GM18858 (cell line): ENCODE measurements at regions not wholly inside any gene's neighbourhood (a gene's known extent, or its start where the extent isn't known, plus 50 kb on each side); places are given as distances from the start of the nearest gene placed in this dataset.
A peak's percentile ranks its signal among the peaks of the same experiment; 100 is the strongest.
"Not testable (repeated sequence)": the region's sequence is repeated elsewhere in the genome, so short reads cannot be mapped to it uniquely, and the experiment has no call there.

Experiments used
- ATAC-seq: cut with Tn5 transposase; IDR thresholded peaks from one replicate; pipeline ENCODE4 v1.9.1; 2021; ENCODE audit not compliant: unreplicated experiment

DNA sequence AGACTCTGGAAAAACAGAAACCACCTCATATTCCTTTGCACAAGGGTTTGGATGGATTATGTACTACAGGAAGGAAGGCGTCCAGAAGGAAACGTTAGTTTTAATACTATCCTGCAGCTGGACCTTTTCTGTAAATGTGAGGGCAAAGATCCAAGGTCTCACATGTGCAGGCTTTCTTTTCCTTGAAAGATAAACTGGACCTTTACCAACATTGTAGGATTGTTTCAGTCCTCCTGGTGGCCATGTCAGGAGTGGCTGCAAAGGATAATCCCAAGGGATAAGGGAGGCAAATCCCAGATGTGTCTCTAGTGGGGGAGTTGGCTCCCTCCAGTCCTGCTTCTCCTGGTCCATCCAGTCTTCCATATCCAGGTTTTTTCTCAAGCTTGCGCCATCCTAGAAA is 397.5 kb downstream of the HTR1A start:
- ATAC-seq, result no peak

DNA sequence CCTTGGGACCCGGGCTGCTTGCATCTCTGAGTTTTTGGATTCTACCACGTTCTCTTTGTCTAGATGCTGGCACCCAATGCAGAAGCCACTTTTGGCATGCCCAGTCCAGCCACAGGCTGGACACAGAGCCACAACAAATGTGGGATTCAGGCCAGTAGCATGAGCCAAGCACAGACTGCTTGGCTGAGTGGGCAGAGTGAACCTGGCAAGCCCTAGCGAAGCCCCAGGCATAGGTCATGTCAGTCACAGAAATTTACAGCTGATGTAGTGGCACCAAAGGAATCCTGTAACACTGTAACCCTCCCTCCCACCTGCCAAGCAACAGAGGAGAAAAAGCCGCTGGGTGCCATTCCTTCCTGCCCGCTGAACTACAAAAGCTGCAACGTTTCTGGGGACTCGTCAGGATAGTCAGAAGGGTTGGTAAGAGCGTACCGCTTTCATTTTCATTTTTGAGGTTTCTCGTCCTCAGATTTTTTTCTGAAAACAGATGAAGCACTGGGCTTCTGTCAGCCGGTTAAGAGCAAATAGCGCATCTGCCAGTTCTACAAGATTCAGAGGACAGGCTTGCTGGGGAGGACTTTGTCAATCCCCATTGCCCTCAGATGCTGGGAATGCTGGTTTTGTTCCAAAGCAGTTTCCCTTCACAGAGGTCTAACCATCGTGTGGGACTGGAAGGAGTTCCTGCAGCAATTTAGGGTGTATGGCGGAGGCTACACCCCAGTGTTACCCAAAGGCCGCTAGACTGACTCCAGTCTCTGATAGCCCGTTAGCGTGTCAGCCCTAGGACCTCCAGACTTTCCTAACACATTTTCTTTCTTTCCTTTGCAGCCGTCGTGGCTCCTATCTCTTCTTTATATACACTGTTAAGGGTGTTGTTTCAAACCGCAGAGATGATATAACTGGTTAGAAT is 399.0 kb downstream of the HTR1A start:
- no peak for ATAC-seq

DNA sequence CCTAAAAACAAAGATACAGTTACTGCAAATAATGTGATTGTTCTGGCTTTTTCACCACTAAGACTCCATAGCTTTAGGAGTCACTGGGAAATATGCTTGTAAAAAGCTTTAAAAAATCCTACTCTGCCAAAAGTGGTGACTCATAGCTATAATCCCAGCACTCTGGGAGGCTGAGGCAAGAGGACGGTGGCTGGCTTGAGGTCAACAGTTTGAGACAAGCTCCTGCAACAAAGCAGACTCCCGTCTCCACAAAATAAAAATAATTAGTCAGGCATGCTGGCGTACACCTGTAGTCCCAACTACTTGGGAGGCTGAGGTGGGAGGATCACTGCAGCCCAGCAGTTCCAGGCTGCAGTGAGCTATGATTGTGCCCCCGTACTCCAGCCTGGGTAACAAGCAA is 406.4 kb downstream of the HTR1A start:
- no peak for ATAC-seq

DNA sequence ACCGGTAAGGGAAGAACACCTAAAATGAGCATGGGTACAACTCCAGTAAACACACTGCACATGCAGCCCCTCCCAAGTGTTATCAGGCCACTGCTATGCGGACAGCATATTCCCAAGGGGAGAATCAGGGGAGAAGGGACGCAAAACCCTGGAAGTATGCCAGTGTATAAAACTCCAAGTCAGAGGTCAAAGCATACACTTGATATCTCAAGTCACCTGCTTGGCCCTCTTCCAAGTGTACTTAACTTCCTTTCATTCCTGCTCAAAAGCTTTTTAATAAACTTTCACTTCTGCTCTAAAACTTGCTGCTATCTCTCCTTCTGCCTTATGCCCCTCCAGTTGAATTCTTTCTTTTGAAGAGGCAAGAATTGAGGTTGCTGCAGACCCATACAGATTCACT is 408.1 kb downstream of the HTR1A start:
- ATAC-seq, result no peak

DNA sequence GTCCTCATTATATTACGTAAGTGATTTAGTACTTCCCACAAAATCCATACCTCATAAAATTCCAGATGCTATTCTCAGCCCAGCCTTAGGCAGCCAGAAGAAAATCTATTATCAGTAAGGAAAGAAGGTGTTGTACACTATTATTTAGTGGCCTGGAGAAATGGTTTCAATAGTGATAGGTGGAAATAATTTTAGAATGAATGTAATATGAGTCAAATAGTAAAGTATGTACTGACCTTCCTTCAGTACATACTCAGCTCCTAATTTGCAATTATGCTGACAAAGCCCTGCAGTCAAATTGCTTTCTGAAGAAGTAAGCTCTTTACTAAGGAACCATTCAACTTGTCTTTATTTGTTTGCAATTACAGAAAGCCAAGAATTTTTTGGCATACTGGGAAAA is 409.2 kb downstream of the HTR1A start:
- ATAC-seq, result no peak

DNA sequence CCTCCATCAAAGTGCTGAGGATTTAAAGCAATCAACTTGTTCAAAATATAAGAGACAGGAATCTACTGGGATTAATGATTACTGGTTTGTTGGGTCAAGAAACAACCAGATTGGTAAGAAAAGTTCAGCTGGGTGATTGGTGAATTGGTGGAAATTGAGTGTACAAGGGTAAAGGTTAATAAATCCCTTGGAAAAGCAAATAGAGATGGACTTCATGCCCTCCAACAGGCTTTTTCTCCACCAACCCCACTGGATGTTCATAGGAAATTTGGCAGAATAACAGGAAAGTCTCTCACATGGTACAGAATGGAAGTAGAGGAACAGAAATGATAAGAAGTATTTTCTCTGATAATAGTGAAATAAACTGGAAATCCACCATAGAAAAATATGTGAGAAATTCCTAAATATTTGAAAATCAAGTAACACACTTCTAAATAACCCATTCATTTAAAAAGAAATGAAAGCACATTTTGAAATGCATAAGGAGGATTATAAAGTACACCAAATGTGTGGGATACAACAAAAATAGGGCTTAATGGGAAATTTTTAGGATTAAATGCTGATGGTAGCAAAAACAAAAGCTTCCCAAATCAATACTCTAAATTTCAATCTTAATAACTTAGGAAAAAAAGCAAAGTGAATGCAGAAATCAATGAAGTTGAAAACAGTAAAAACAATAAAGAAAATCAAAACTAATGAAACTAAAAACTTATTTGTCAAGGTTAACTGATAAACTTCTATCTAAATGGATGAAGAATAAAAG is 426.2 kb downstream of the HTR1A start:
- ATAC-seq, result no peak

DNA sequence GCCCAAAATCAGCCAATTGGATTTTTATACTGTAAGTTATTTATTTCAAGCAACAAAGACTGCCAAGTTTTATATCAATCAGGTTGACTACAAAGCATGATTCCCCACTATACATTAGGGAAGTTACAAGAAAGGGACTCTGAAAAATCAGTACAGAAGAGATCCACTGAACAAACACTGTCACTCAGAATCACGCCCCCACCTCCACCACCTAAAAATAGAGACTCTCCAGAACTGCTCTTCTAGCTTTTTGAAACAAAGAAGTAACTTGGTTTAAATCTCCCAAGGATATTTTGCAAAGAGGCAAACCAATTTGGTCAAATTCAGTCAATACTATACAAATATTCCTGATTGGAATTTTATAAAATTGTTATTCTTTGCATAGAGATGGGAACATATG is 438.0 kb downstream of the HTR1A start:
- ATAC-seq, result no peak

DNA sequence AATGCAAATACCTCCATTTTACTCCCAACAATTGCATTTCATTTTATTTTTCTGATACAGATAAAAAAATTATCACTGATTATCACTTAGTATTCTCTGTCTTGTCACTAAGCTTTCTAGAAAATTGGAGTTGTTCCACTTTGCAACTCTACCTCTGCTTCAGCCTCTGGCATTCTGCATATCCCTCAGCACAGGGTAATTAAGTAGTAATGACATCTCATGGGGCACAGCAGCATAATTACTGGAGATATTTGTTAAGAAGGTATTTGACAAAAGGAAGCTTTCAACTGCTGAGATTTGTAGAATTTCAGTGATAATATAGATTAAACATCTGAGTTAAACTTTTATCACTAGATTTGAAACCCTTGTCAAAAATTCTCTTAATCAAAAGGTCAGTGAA is 446.2 kb downstream of the HTR1A start:
- ATAC-seq, result no peak

DNA sequence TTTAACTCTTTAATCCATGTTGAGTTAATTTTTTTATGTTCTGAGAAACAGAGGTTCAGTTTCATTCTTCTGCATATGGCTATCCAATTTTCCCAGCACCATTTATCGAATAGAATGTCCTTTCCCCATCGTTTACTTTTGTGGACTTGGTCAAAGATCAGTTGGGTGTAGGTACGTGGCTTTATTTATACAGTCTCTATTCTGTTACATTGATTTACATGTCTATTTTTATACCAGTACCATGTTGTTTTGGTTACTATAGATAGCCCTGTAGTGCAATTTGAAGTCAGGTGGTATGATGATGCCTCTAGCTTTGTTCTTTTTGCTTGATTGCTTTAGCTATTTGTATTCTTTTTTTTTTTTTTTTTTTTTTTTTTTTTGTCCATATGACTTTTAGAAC is 462.0 kb downstream of the HTR1A start:
- no peak for ATAC-seq

DNA sequence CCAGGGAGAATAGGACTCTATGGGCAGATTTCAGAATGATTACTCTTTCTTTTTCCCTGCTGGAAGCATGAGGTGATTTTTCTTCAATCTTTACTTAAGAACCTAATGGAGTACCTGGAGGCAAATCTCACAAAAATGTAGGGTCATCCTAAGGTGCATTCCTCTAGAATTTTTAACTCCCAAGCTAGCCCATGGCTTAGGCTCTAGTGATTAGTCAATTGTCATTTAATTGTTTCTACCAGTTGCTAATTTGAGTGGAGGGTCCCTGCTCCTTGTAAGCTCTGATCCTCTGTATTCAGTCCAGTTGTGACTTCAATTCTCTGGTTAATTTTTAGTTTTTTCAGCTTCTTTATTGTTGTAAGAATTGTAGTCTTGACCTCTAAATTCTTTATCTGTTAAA is 467.0 kb downstream of the HTR1A start:
- ATAC-seq, result no peak

DNA sequence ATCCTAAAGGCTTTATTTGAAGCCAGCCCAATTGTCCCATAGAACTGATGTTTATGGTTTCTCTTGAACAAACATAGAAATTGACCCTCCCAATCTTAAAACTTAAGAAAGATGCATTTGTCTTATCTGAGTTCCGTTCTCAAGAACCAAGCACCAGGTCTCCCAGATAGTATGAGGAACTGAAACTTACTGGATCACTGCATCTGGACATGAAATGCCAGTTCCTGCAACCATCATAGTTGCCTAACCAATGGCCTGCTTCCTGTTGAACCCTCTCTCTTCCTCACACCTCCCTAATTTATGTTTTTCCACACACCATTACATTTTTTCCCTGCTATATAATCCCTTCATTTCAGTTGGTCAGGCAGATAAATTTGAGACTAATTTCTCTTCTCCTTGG is 478.9 kb downstream of the HTR1A start:
- no peak for ATAC-seq

DNA sequence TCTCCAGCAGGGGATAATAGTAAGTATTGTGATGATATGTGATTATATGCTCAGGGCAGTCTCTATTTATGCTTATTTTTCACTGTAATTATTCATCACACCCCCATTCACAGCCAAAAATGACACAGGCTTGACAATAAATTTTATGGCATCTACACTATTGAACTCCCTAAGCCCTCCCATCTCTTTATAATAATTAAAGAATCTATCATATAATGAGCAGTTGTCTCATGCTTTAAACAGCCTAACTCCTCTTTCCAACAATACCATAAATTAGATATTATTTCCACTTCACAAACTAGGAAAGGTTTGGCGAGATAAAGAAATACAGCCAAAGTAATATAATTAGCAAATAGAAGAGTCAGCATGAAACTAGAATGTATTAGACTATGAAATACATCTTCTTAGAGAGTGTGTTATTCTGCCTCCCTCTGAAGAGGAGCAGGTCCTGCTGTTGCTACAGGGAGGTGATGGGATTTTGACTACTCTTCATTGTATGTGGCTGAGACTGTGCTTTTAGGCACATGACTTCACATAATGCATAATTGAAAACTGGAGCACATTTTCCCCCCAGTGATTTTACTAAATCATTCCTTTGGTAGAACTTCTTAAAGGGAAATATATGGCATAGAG is 488.8 kb downstream of the HTR1A start:
- no peak for ATAC-seq

DNA sequence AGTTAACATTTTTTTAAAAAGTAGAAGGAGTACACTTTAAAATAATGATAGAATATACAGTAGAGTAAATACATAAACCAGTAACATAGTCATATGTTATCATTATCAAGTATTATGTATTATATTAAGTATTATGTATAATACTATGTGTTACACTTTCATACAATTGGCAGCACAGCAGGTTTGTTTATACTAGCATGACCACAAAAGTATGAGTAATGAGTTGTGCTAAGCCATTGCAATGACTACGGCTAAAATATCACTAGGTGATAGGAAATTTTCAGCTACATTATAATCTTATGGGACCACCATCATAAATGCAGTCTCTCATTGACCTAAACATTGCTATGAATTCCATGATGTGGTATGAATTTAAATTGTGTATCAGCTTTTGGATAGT is 506.0 kb downstream of the HTR1A start:
- no peak for ATAC-seq

DNA sequence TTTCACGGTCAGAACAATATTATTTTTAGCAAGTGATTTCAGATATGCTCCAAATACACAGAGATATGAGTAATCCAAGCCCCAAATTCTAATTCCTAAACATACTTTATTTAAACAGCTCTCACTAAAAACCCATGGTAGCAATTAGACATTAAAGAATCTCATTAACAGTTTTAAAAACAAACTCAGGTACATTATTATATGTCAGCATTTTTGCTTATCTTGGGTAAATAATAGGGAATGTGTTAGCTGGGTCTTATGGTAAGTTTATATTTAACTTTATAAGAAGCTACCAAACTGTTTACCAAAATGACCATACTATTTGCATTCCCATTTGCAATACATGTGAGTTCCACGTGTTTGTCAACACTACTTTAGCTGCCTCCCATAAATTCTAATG is 511.1 kb downstream of the HTR1A start:
- no peak for ATAC-seq

DNA sequence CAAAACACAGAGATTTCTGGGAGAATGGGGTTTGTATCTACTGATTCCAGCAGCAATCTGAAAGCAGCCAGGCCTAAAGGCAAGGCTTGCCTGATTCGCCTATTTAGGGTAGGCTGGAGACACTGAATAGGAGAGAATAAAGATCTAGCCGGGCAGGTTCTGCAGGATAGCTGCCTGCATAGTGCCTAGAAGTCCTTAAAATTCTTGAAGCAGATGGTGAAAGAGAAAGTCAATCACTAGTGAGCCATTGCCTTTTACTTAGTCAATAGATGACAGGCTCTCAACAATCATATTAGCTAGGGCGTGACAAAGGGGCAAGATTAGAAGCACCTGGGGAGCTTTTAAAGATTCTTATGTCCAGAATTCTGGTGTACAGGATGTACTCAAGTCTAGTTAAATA is 522.7 kb downstream of the HTR1A start:
- no peak for ATAC-seq

DNA sequence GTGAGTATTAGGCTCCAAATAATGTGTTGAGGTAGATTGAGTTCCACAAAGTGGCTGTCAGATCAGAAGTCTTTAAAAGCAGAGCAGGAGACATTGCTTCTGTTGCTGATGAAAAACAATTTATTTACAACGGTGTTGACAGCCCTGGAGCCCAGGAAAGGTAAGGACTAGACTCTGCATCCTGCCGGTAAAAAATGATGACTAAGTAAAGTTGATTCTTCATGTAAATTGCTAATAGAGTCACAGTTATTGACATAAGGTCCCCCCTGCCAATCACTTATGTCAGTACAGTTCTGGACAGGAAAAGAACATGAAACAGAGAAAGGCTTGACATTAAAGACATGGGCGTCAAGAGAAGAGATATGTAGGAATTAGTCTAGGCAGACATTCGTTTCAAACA is 552.5 kb downstream of the HTR1A start:
- ATAC-seq, result no peak

DNA sequence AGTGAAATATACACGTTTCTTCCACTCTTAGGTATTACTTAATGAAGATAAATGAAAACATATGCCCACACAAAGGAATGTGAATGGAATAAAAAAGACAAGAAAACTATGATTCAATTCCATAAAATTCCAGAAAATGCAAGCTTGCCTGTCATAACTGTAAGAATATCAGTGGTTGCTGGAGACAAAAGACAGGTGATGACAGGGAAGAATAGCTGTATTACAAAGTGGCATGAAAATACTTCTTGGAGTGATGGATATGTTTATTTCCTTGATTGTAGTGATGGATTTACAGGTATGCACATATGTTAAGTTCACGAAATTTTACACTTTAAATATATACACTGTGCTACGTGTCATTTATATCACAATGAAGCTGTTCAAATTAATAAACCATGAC is 553.3 kb downstream of the HTR1A start:
- no peak for ATAC-seq

DNA sequence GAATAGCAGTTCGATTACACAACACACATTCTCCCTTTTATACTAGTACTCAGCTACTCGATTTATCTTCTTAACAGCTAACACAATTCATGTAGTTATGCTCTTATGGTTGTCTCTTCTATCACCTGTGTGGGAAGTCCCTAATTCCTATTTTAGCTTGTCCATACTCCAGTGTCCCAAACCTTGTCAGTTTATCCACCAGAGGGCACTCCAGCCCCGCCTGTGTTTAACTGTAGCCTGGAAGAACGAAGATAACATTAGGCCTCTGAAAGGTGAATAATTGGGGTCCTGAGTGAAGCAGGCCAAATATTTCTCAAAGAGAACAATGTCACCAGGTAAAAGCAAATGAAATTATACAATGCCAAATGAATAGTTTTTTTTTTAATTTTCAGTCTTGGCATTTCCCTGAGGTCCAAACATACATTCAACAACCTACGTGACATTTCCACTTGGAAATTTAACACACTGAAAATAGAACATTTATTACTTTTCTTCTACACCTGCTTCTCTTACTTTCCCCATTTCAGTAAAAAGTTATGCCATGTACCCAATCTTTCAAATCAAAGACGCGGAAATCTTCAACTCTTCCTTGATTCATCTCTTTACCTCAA is 560.7 kb downstream of the HTR1A start:
- ATAC-seq, result peak; percentile 79

DNA sequence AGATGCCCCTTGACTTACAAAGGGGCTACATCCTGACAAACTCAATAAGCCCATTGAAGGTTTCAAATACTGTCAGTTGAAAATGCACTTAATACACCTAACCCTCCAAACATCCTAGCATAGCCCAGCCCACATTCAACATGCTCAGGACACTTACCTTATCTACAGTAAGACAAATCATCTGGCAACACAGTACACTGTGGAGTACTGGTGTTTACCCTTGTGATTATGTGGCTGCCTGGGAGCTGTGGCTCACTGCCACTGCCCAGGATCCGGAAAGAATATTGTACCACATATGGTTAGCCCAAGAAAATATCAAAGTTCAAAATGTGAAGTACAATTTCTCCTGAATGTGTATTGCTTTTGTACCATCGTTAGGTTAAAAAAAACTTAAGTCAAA is 562.2 kb downstream of the HTR1A start:
- no peak for ATAC-seq

DNA sequence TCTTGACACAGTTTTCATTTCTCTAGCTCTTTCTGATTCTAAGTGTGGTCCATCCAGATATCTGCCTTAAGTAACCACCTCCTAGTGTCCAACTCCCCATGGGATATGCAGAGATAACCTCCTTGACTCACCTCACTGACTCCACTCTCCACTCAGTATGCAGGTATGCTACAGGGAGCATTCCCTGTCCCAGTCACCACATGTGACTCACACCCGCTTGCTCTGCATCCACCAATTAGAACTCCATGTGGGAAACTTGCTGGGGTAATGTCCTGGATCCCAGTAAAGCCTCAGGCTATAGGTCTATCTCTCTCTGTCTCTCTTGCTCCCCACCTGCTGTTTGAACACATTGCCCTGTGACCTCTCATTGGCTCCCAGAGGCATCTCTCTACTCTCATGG is 563.9 kb downstream of the HTR1A start:
- no peak for ATAC-seq

DNA sequence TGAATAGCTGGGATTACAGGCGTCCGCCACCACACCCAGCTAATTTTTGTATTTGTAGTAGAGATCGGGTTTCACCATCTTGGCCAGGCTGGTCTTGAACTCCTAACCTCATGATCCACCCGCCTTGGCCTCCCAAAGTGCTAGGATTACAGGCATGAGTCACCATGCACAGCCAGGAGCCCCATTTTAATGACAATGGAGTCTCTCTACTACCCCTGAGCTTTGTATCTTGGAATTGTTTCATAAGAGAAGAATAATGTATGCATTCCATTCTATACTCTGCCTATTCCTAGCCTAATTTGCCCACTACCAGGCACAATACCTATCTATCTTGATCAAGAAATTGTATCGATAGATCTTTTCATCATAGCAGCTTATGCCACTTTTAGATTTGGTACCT is 574.1 kb downstream of the HTR1A start:
- ATAC-seq, result not testable (repeated sequence)

DNA sequence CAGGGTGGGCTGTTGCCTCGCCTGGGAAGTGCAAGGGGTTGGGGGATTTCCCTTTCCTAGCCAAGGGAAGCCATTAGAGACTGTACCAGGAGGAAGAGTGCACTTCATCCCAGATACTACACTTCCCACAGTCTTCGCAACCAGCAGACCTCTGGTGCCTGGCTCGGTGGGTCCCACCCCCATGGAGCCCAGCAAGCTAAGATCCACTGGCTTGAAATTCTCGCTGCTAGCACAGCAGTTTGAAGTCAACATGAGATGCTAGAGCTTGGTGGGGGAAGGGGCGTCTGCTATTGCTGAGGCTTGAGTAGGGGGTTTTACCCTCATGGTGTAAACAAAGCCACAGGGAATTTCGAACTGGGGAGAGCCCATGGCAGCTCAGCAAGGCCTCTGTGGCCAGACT is 586.4 kb downstream of the HTR1A start:
- ATAC-seq, result no peak
